ENCODE measurements at regions not wholly inside any gene's neighbourhood (a gene's known extent, or its start where the extent isn't known, plus 50 kb on each side); places are given as distances from the start of the nearest gene placed in this dataset.

GRCh38 chrX:40383360-40383759 is 197.4 kb upstream of the ATP6AP2 start:
- no peak for DNase-seq (ENCODE audit: low read depth)
- H3K4me3 ChIP-seq (ENCODE audit: low read length): no peak overlapping the region
- TF ChIP-seq CTCF (conservative IDR thresholded peaks at IDR 0.05; ENCODE audit: low read length): no peak

DNA sequence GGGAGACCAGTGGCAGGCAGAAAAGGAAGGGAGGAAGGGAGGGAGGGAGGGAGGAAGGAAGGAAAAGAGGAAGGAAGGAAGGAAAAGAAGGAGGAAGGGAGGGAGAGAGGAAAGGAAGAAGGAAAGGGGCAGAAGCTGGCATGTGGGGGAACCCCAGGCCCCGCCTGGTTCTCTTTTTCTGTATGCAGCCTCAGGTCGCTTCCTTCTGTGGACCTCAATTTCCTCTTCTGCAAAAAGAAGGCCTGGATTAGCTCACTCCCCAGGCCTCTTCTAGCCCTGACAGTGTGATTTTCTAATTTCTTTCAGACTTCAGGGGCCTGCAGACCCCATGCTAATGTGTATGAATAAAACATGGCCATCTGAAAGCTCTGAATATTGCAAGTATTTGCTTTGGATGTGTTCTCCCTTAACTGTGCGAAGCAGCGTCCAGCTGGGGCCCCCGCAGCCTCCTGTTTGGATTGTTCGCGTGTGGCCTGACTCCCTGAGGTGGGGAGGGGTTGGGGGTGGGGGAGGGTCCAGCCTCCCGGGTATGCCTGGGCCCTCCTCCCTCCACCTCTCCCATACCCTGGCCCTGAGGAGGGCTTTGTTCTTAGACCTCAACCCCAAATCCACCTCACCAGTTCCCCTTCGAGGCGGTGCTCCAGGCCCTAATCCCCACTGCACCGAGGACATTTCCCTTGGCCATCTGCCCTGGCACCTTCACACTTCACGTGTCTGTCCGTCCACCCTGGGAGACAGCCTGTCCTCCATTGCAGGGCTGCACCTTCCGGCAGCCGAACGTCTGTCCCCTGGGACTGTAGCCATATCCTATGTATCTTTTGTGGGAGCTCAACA is 199.9 kb upstream of the ATP6AP2 start:
- TF ChIP-seq CTCF (conservative IDR thresholded peaks at IDR 0.05; ENCODE audit: low read length): no peak
- DNase-seq (ENCODE audit: low read depth): no peak
- no peak overlapping the region for H3K4me3 ChIP-seq (ENCODE audit: low read length)

DNA sequence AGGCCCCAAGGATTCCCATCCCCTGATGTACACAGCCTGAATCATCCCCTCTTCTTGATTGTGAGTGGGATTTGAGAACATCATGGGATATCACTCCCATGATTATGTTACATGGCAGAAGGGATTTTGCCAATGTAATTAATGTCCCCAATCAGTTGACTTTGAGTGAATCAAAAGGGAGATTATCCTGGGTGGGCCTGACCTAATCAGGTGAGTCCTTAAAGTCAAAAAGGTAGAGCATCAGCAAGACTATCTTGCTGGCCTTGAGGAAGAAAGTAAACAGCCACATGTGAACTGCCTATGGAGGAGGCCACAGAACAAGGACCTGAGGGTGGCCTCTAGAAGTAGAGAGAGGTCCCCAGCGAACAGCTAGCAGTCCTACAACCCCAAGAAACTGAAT is 203.1 kb upstream of the ATP6AP2 start:
- no peak for TF ChIP-seq CTCF (conservative IDR thresholded peaks at IDR 0.05; ENCODE audit: low read length)
- no peak for DNase-seq (ENCODE audit: low read depth)
- H3K4me3 ChIP-seq (ENCODE audit: low read length): no peak overlapping the region

DNA sequence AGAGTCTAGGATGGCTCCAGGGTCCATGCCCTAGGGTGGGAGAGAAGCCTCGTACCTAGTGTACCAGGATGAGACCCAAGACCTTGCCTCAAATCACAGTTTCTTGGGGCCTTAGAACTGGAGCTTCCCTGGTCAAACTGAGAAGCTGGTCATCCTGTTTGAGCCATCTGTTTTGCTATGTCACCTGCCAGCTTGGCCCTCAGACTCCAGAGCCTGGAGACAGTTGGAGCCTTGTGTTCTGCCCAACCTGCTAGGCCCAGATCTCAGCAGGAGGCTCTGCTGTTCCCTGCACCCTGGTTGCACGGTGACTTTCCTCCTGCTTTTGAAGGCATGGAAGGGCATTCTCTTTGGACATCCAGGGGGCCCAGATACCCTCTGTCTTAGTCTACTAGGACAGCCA is 206.3 kb upstream of the ATP6AP2 start:
- TF ChIP-seq CTCF (conservative IDR thresholded peaks at IDR 0.05; ENCODE audit: low read length): no peak
- DNase-seq (ENCODE audit: low read depth): no peak
- no peak overlapping the region for H3K4me3 ChIP-seq (ENCODE audit: low read length)

- TF ChIP-seq CTCF (conservative IDR thresholded peaks at IDR 0.05; ENCODE audit: low read length): no peak
- DNase-seq (ENCODE audit: low read depth): no peak
- no peak overlapping the region for H3K4me3 ChIP-seq (ENCODE audit: low read length)
Measured at GRCh38 chrX:40373641-40374040, 207.1 kb upstream of the ATP6AP2 start.

DNA sequence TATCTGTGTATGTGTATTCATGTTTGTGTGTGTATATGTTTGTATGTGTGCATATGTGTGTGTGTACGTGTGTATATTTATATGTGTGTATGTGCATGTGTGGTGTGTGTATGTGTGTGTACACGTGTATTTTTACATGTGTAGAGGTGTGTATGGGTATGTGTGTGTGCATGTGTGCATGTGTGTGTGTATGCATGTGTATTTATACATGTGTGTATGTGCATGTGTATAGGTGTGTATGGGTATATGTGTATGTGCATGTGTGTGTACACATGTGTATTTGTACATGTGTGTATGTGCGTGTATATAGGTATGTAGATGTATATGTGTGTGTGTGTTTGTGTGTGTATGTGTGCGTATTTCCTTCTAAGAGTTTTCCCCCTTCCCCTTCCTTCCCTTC is 207.7 kb upstream of the ATP6AP2 start:
- H3K4me3 ChIP-seq (ENCODE audit: low read length): no peak overlapping the region
- TF ChIP-seq CTCF (conservative IDR thresholded peaks at IDR 0.05; ENCODE audit: low read length): no peak
- DNase-seq (ENCODE audit: low read depth): no peak

DNA sequence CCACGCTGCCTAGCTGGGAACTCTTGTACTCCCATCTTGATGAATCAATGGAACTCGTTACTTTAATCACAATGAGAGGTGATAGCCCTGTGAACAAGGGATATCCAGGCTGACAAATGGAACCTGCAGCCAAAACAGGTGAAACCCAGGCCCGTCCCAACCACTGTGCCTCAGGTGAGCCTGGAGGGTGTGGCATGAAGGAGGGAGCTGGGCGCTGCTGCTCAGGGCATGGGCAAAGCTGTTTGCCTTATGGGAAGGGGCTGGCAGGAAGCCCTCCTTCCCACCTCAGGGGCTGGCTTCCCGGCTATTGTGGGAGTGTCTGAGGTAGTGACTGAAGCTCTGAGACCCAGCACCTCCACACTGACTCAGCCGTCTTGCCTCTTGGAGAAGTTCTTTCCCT is 209.4 kb upstream of the ATP6AP2 start:
- DNase-seq (ENCODE audit: low read depth): no peak
- no peak overlapping the region for H3K4me3 ChIP-seq (ENCODE audit: low read length)
- TF ChIP-seq CTCF (conservative IDR thresholded peaks at IDR 0.05; ENCODE audit: low read length): no peak

Measured in AG10803 (cell line).